ENCODE measurements at regions not wholly inside any gene's neighbourhood (a gene's known extent, or its start where the extent isn't known, plus 50 kb on each side); places are given as distances from the start of the nearest gene placed in this dataset.
"Not testable (repeated sequence)": the region's sequence is repeated elsewhere in the genome, so short reads cannot be mapped to it uniquely, and the experiment has no call there.

DNA sequence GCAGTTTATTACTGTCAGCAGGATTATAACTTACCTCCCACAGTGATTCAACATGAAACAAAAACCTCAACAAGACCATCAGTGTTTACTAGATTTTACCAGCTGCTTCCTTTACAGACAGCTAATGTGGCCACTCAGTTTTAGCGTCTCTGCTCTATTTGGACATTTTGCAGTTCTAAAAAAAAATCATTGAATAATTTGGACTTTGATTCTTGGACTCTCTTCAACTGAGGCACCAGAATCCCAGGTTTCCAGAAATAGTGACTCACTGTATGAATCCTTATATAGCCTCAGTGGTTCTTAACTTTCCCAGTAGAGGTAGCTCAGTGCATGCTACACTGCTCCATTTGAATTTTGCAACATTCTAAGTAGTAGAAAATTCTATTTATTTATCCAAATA lies 317.4 kb upstream of the PLGLB1 start:
- not testable (repeated sequence) for TF ChIP-seq POLR2AphosphoS2 (conservative IDR thresholded peaks at IDR 0.05; ENCODE audit: low read length); RARB (CRISPR knock-in tag; IDR thresholded peaks at IDR 0.05); KDM1A (IDR thresholded peaks at IDR 0.05; ENCODE audit: low read depth); HDAC2 (IDR thresholded peaks at IDR 0.05); RCOR1 (IDR thresholded peaks at IDR 0.05; ENCODE audit: low read depth, low read length); CHD2 (IDR thresholded peaks at IDR 0.05; ENCODE audit: low read length, partially characterized antibody); ZSCAN20 (CRISPR knock-in tag; IDR thresholded peaks at IDR 0.05); NR3C1 (IDR thresholded peaks at IDR 0.05); SMC3 (IDR thresholded peaks at IDR 0.05); RAD21 (conservative IDR thresholded peaks at IDR 0.05 in 1 of 2, IDR thresholded peaks at IDR 0.05 in 1 of 2); EP300 (IDR thresholded peaks at IDR 0.05)
- TF ChIP-seq, protein P1, sequence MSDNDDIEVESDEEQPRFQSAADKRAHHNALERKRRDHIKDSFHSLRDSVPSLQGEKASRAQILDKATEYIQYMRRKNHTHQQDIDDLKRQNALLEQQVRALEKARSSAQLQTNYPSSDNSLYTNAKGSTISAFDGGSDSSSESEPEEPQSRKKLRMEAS (IDR thresholded peaks at IDR 0.05): not testable (repeated sequence)
- TF ChIP-seq, protein P2, sequence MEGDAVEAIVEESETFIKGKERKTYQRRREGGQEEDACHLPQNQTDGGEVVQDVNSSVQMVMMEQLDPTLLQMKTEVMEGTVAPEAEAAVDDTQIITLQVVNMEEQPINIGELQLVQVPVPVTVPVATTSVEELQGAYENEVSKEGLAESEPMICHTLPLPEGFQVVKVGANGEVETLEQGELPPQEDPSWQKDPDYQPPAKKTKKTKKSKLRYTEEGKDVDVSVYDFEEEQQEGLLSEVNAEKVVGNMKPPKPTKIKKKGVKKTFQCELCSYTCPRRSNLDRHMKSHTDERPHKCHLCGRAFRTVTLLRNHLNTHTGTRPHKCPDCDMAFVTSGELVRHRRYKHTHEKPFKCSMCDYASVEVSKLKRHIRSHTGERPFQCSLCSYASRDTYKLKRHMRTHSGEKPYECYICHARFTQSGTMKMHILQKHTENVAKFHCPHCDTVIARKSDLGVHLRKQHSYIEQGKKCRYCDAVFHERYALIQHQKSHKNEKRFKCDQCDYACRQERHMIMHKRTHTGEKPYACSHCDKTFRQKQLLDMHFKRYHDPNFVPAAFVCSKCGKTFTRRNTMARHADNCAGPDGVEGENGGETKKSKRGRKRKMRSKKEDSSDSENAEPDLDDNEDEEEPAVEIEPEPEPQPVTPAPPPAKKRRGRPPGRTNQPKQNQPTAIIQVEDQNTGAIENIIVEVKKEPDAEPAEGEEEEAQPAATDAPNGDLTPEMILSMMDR (IDR thresholded peaks at IDR 0.05): not testable (repeated sequence)
- TF ChIP-seq, protein P3, sequence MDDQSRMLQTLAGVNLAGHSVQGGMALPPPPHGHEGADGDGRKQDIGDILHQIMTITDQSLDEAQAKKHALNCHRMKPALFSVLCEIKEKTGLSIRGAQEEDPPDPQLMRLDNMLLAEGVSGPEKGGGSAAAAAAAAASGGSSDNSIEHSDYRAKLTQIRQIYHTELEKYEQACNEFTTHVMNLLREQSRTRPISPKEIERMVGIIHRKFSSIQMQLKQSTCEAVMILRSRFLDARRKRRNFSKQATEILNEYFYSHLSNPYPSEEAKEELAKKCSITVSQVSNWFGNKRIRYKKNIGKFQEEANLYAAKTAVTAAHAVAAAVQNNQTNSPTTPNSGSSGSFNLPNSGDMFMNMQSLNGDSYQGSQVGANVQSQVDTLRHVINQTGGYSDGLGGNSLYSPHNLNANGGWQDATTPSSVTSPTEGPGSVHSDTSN (IDR thresholded peaks at IDR 0.05): not testable (repeated sequence)
